ENCODE measurements at regions not wholly inside any gene's neighbourhood (a gene's known extent, or its start where the extent isn't known, plus 50 kb on each side); places are given as distances from the start of the nearest gene placed in this dataset.

DNA sequence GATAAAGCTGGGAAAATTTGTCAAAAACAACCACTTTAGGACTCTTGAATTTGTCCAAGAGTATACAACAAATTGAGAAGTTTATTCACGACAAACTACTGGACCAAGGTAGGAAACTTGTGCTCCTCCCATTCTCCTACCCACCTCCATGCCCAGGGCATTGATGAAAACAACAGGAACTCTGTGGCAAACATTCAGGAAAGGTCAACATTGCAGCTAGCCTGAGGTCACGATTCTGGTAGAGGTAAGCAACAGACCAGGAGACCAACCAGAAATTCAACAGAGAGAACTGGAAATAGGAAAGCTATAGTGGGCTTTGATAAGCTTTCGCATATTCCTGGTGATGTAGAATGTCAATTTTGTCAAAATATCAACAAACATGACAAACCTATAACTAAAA is 209.1 kb upstream of the CTAGE1 start:
- H3K27ac Mint-ChIP-seq = no peak overlapping the region
- H3K4me1 Mint-ChIP-seq = peaks cover 21% of the 10 kb centered on the region
- DNase-seq (ENCODE audit: low spot score in 2 of 2, unreplicated experiment in 2 of 2) = no peak
- TF ChIP-seq, protein P1, sequence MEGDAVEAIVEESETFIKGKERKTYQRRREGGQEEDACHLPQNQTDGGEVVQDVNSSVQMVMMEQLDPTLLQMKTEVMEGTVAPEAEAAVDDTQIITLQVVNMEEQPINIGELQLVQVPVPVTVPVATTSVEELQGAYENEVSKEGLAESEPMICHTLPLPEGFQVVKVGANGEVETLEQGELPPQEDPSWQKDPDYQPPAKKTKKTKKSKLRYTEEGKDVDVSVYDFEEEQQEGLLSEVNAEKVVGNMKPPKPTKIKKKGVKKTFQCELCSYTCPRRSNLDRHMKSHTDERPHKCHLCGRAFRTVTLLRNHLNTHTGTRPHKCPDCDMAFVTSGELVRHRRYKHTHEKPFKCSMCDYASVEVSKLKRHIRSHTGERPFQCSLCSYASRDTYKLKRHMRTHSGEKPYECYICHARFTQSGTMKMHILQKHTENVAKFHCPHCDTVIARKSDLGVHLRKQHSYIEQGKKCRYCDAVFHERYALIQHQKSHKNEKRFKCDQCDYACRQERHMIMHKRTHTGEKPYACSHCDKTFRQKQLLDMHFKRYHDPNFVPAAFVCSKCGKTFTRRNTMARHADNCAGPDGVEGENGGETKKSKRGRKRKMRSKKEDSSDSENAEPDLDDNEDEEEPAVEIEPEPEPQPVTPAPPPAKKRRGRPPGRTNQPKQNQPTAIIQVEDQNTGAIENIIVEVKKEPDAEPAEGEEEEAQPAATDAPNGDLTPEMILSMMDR (IDR thresholded peaks at IDR 0.05; ENCODE audit: unreplicated experiment) = no peak
- peaks cover 9% of the 10 kb centered on the region for H3K27me3 Mint-ChIP-seq (ENCODE audit: low read depth)
- H3K36me3 Mint-ChIP-seq = peaks cover 4% of the 10 kb centered on the region
- H3K4me3 Mint-ChIP-seq = no peak overlapping the region
- H3K9me3 Mint-ChIP-seq = peaks cover 24% of the 10 kb centered on the region

GRCh38 chr18:22627506-22627905 is 209.8 kb upstream of the CTAGE1 start:
- Mint-ChIP-seq H3K36me3 (peaks cover 2% of the 10 kb centered on the region), H3K27me3 (ENCODE audit: low read depth) (peaks cover 6% of the 10 kb centered on the region), H3K27ac (no peak overlapping the region), H3K4me3 (no peak overlapping the region), H3K4me1 (peaks cover 26% of the 10 kb centered on the region), H3K9me3 (peaks cover 20% of the 10 kb centered on the region)
- TF ChIP-seq, protein P1 (IDR thresholded peaks at IDR 0.05; ENCODE audit: unreplicated experiment) = no peak
- no peak for DNase-seq (ENCODE audit: low spot score in 2 of 2, unreplicated experiment in 2 of 2)

- Mint-ChIP-seq H3K9me3 (peaks cover 17% of the 10 kb centered on the region), H3K27ac (no peak overlapping the region), H3K27me3 (ENCODE audit: low read depth) (no peaks in the 10 kb centered on the region), H3K4me1 (peaks cover 23% of the 10 kb centered on the region), H3K4me3 (no peak overlapping the region), H3K36me3 (peaks cover 2% of the 10 kb centered on the region)
- TF ChIP-seq, protein P1 (IDR thresholded peaks at IDR 0.05; ENCODE audit: unreplicated experiment) = no peak
- DNase-seq (ENCODE audit: low spot score in 2 of 2, unreplicated experiment in 2 of 2) = no peak
Observed at GRCh38 chr18:22628795-22629510, 211.2 kb upstream of the CTAGE1 start.

GRCh38 chr18:22630980-22631379 is 213.3 kb upstream of the CTAGE1 start:
- Mint-ChIP-seq H3K27ac (no peak overlapping the region), H3K27me3 (ENCODE audit: low read depth) (no peaks in the 10 kb centered on the region), H3K9me3 (peaks cover 24% of the 10 kb centered on the region), H3K36me3 (peaks cover 4% of the 10 kb centered on the region), H3K4me1 (peaks cover 7% of the 10 kb centered on the region), H3K4me3 (no peak overlapping the region)
- no peak for DNase-seq (ENCODE audit: low spot score in 2 of 2, unreplicated experiment in 2 of 2)
- TF ChIP-seq, protein P1 (IDR thresholded peaks at IDR 0.05; ENCODE audit: unreplicated experiment) = no peak

GRCh38 chr18:22632191-22632590 is 214.5 kb upstream of the CTAGE1 start:
- no peak overlapping the region for H3K4me3 Mint-ChIP-seq
- TF ChIP-seq, protein P1 (IDR thresholded peaks at IDR 0.05; ENCODE audit: unreplicated experiment) = no peak
- DNase-seq (ENCODE audit: low spot score in 2 of 2, unreplicated experiment in 2 of 2) = no peak
- H3K4me1 Mint-ChIP-seq = peaks cover 7% of the 10 kb centered on the region
- peaks cover 7% of the 10 kb centered on the region for H3K36me3 Mint-ChIP-seq
- peak overlapping the region; percentile 0 for H3K27ac Mint-ChIP-seq
- H3K27me3 Mint-ChIP-seq (ENCODE audit: low read depth) = no peaks in the 10 kb centered on the region
- H3K9me3 Mint-ChIP-seq = peaks cover 24% of the 10 kb centered on the region
